ENCODE measurements at regions not wholly inside any gene's neighbourhood (a gene's known extent, or its start where the extent isn't known, plus 50 kb on each side); places are given as distances from the start of the nearest gene placed in this dataset.

GRCh38 chr22:25377699-25378098 is 158.3 kb downstream of the CRYBB2 start:
- TF ChIP-seq CTCF (IDR thresholded peaks at IDR 0.05; ENCODE audit: low read depth, low read length) (no peak), POLR2A (IDR thresholded peaks at IDR 0.05; ENCODE audit: extremely low read depth, insufficient read length) (no peak), MAX (IDR thresholded peaks at IDR 0.05; ENCODE audit: low read depth, low read length) (no peak), MYC (IDR thresholded peaks at IDR 0.05; ENCODE audit: low read depth, low read length) (no peak)
